Prostate gland (tissue), 2 donors: ENCODE measurements at regions not wholly inside any gene's neighbourhood (a gene's known extent, or its start where the extent isn't known, plus 50 kb on each side); places are given as distances from the start of the nearest gene placed in this dataset.
A peak's percentile ranks its signal among the peaks of the same experiment; 100 is the strongest.

Experiments used
- DNase-seq: peaks from one replicate; pipeline ENCODE4 v3.0.0-alpha.2; 2019; ENCODE audit warnings: low spot score
- H3K27ac ChIP-seq, 2 donors: fragments of 200-600 bp; sonication (generic); 2 replicates each; pipeline ENCODE4 v1.5.1; 2017 to 2019
- H3K27me3 ChIP-seq: fragments of 200-600 bp; sonication (generic); replicated peaks from 2 replicates; pipeline ENCODE4 v1.5.1; 2019; ENCODE audit not compliant: insufficient read depth
- H3K36me3 ChIP-seq, 2 donors: fragments of 200-600 bp; sonication (generic); 1 replicate in 1 of 2; 2 replicates in 1 of 2; pipeline versions ENCODE4 v1.5.1 to v1.8.1; 2017 to 2019
- H3K4me1 ChIP-seq: fragments of 200-600 bp; sonication (generic); replicated peaks from 2 replicates; pipeline ENCODE4 v1.5.1; 2019
- H3K4me3 ChIP-seq, 2 donors: fragments of 200-600 bp; sonication (generic); 2 replicates each; pipeline ENCODE4 v1.5.1; 2017 to 2019
- H3K9me3 ChIP-seq: fragments of 200-600 bp; sonication (generic); 2 replicates; pipeline ENCODE4 v1.5.1; 2017
- CTCF ChIP-seq, 4 experiments: fragments of 200-600 bp in 2 of 4; fragments of 450-650 bp in 2 of 4; sonication (generic) in 2 of 4; IDR thresholded peaks; 1 replicate in 3 of 4; 2 replicates in 1 of 4; pipeline ENCODE4 v1.5.1; 2016 to 2019; ENCODE audit warnings: antibody characterized with exemption in 4 of 4, mild to moderate bottlenecking in 2 of 4, moderate library complexity in 2 of 4
- POLR2A ChIP-seq: fragments of 450-650 bp; IDR thresholded peaks from one replicate; pipeline ENCODE4 v1.6.1; 2016; ENCODE audit warnings: antibody characterized with exemption, mild to moderate bottlenecking
- POLR2AphosphoS5 ChIP-seq: sonication (generic); formaldehyde crosslinking; IDR thresholded peaks from one replicate; pipeline ENCODE4 v1.6.1; 2017; ENCODE audit warnings: antibody characterized with exemption
- WGBS: methylation state at CpG from one replicate; pipeline ENCODE4 v1.1.5; 2018; 5-methylcytosine and 5-hydroxymethylcytosine counted together
- intact Hi-C: fragments of 100-400 bp; cut with DNase I; formaldehyde crosslinking; loops from one replicate; pipeline ENCODE4 v1.14.2; 2022

GRCh38 chr11:92867913-92868619, 101.4 kb upstream of the MTNR1B start:
- no peak overlapping the region for H3K27ac ChIP-seq
- H3K4me3 ChIP-seq: no peak overlapping the region
- no peaks in the 10 kb centered on the region for H3K9me3 ChIP-seq
- TF ChIP-seq POLR2A (no peak), CTCF (IDR thresholded peaks at IDR 0.05) (no peak), POLR2AphosphoS5 (no peak)
- H3K27me3 ChIP-seq: no peaks in the 10 kb centered on the region
- intact Hi-C loops: loop anchor here (5.0 kb wide), 1 partner anchor 641 kb away; no protein-coding TSS in a partner anchor
- H3K36me3 ChIP-seq: no peaks in the 10 kb centered on the region
- no peaks in the 10 kb centered on the region for H3K4me1 ChIP-seq
- peak; percentile 41 for DNase-seq
- 22% methylated on average over 9 of the region's 9 CpGs for WGBS

GRCh38 chr11:92869716-92870115, 99.7 kb upstream of the MTNR1B start:
- Histone ChIP-seq H3K4me1 (no peaks in the 10 kb centered on the region), H3K9me3 (no peaks in the 10 kb centered on the region), H3K4me3 (no peak overlapping the region), H3K27me3 (no peaks in the 10 kb centered on the region), H3K27ac (no peak overlapping the region), H3K36me3 (no peaks in the 10 kb centered on the region)
- DNase-seq: no peak
- TF ChIP-seq POLR2A: no peak
- TF ChIP-seq CTCF (IDR thresholded peaks at IDR 0.05): no peak
- no peak for TF ChIP-seq POLR2AphosphoS5
- intact Hi-C loops: loop anchor here (5.0 kb wide), 1 partner anchor 642 kb away; no protein-coding TSS in a partner anchor
- WGBS: 67% methylated on average over 1 of the region's 1 CpG

DNA sequence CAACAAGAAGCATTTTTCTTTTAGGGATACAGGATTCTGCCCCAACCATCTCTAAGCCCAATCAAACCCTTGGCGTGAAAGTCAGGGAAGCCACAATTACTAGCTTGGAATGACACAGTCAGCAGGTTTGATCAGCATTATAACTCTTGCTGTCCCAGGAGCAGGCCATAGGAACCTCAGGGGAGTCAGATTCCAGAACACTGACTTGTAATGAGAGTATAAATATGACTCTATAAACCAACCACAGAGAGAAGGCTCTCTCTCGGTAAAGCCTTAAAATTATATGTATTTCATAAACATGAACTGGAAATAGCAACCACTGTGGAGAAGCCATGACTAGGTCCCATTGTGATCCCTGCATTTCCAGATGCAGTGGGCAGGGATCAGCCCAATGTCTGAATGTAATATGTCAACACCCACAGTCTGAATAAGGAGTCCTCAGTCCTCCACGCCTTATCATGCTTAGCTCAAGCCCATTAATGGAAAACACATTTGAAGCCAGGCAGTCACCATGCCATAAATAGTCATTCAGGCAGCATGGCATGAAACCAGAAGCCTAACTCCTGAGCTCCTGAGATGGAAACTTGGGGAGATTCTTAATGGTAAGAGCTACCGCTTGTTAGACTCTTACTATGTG, 99.1 kb upstream of the MTNR1B start:
- no peak for DNase-seq
- Histone ChIP-seq H3K27me3 (no peaks in the 10 kb centered on the region), H3K27ac (no peak overlapping the region), H3K9me3 (no peaks in the 10 kb centered on the region), H3K4me1 (no peaks in the 10 kb centered on the region), H3K36me3 (no peaks in the 10 kb centered on the region), H3K4me3 (no peak overlapping the region)
- 86% methylated on average over 4 of the region's 4 CpGs for WGBS
- intact Hi-C loops: no loop called here
- no peak for TF ChIP-seq CTCF (IDR thresholded peaks at IDR 0.05)
- no peak for TF ChIP-seq POLR2AphosphoS5
- no peak for TF ChIP-seq POLR2A

DNA sequence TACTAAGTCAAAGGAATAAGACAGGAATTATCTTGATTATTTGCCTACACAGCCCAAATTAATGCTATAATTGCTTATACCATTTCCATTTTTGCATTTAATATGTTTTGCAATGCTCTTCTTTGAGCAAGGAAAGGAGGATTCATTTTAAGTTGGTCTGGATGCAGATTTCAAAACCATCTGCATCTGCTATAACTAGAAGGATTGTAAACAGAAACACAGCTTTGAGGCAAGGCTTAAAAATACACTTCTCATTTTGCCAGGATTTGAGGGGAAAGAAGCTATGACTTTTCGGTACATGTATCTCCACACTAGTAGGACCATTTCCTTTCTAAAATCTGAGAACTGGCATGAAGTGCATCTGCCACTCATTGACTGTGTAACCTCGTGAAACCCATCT, 95.9 kb upstream of the MTNR1B start:
- TF ChIP-seq CTCF (IDR thresholded peaks at IDR 0.05) (no peak), POLR2A (no peak), POLR2AphosphoS5 (no peak)
- no peak for DNase-seq
- WGBS: 90% methylated on average over 2 of the region's 2 CpGs
- Histone ChIP-seq H3K27me3 (no peaks in the 10 kb centered on the region), H3K4me3 (no peak overlapping the region), H3K36me3 (no peaks in the 10 kb centered on the region), H3K4me1 (no peaks in the 10 kb centered on the region), H3K9me3 (no peaks in the 10 kb centered on the region), H3K27ac (no peak overlapping the region)
- intact Hi-C loops: no loop called here

DNA sequence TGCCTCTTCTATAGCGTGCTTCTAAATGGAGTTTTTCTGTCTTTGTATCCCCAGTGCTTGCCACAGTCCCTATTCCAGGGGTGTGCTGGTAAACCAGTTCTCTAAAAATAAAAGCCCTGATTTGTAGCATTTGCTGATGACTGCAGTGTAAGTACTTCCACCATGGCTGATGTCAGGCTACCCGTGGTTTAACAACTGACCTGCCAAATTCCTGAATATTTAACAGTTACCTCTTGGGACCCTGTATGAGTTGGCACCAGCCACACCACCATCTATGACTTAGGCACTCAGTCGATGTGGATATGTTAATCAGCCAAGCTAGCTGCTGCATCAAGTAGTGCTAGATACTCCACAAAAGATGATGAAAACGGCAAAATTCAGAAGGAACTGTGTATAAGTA, 94.0 kb upstream of the MTNR1B start:
- Histone ChIP-seq H3K9me3 (no peaks in the 10 kb centered on the region), H3K4me3 (no peak overlapping the region), H3K4me1 (no peaks in the 10 kb centered on the region), H3K36me3 (no peaks in the 10 kb centered on the region), H3K27me3 (no peaks in the 10 kb centered on the region), H3K27ac (no peak overlapping the region)
- DNase-seq: no peak
- 94% methylated on average over 4 of the region's 4 CpGs for WGBS
- TF ChIP-seq POLR2AphosphoS5: no peak
- TF ChIP-seq CTCF (IDR thresholded peaks at IDR 0.05): no peak
- no peak for TF ChIP-seq POLR2A
- intact Hi-C loops: no loop called here
